ENCODE measurements at regions not wholly inside any gene's neighbourhood (a gene's known extent, or its start where the extent isn't known, plus 50 kb on each side); places are given as distances from the start of the nearest gene placed in this dataset.

GRCh38 chr3:116815831-116816588 lies 106.4 kb downstream of the TUSC7 start:
- no peak for TF ChIP-seq POLR2A (IDR thresholded peaks at IDR 0.05)
- no peaks in the 10 kb centered on the region for H3K27me3 ChIP-seq
- H3K9me3 ChIP-seq: no peaks in the 10 kb centered on the region
- peak overlapping the region in 1 of 4 donors; percentile 15 for H3K27ac ChIP-seq
- H3K4me3 ChIP-seq: no peak overlapping the region
- H3K4me1 ChIP-seq: no peaks in the 10 kb centered on the region
- no peaks in the 10 kb centered on the region for H3K36me3 ChIP-seq
- no peak for DNase-seq

GRCh38 chr3:116821371-116821770 lies 111.8 kb downstream of the TUSC7 start:
- H3K9me3 ChIP-seq: no peaks in the 10 kb centered on the region
- no peak for TF ChIP-seq POLR2A (IDR thresholded peaks at IDR 0.05)
- TF ChIP-seq CTCF (IDR thresholded peaks at IDR 0.05): no peak
- H3K27ac ChIP-seq: no peak overlapping the region
- no peaks in the 10 kb centered on the region for H3K4me1 ChIP-seq
- H3K27me3 ChIP-seq: no peaks in the 10 kb centered on the region
- no peaks in the 10 kb centered on the region for H3K36me3 ChIP-seq
- H3K4me3 ChIP-seq: no peak overlapping the region
- no peak for DNase-seq

GRCh38 chr3:116824208-116824607 lies 114.6 kb downstream of the TUSC7 start:
- Histone ChIP-seq H3K4me1 (no peaks in the 10 kb centered on the region), H3K27me3 (no peaks in the 10 kb centered on the region), H3K27ac (no peak overlapping the region), H3K4me3 (no peak overlapping the region), H3K36me3 (no peaks in the 10 kb centered on the region), H3K9me3 (no peaks in the 10 kb centered on the region)
- DNase-seq: no peak
- TF ChIP-seq POLR2A (IDR thresholded peaks at IDR 0.05) (no peak), CTCF (IDR thresholded peaks at IDR 0.05) (no peak)

- TF ChIP-seq POLR2A (IDR thresholded peaks at IDR 0.05) (no peak), CTCF (IDR thresholded peaks at IDR 0.05) (no peak)
- H3K9me3 ChIP-seq: no peaks in the 10 kb centered on the region
- no peaks in the 10 kb centered on the region for H3K36me3 ChIP-seq
- H3K27ac ChIP-seq: no peak overlapping the region
- H3K4me1 ChIP-seq: no peaks in the 10 kb centered on the region
- DNase-seq: no peak
- no peak overlapping the region for H3K4me3 ChIP-seq
- no peaks in the 10 kb centered on the region for H3K27me3 ChIP-seq
Observed at GRCh38 chr3:116833202-116833601, 123.6 kb downstream of the TUSC7 start.

GRCh38 chr3:116834816-116835215 lies 125.2 kb downstream of the TUSC7 start:
- no peak for DNase-seq
- TF ChIP-seq POLR2A (IDR thresholded peaks at IDR 0.05) (no peak), CTCF (IDR thresholded peaks at IDR 0.05) (no peak)

GRCh38 chr3:116835658-116836057 lies 126.1 kb downstream of the TUSC7 start:
- DNase-seq: no peak
- Histone ChIP-seq H3K9me3 (no peaks in the 10 kb centered on the region), H3K27me3 (no peaks in the 10 kb centered on the region), H3K36me3 (no peaks in the 10 kb centered on the region), H3K4me1 (no peaks in the 10 kb centered on the region), H3K27ac (no peak overlapping the region), H3K4me3 (no peak overlapping the region)
- TF ChIP-seq CTCF (IDR thresholded peaks at IDR 0.05): no peak

More at GRCh38 chr3:116834816-116835215, 125.2 kb downstream of the TUSC7 start:
- Histone ChIP-seq H3K9me3 (no peaks in the 10 kb centered on the region), H3K4me3 (no peak overlapping the region), H3K27ac (no peak overlapping the region), H3K36me3 (no peaks in the 10 kb centered on the region), H3K27me3 (no peaks in the 10 kb centered on the region), H3K4me1 (no peaks in the 10 kb centered on the region)

All from Peyer's patch (tissue), 4 donors.